ENCODE measurements at regions not wholly inside any gene's neighbourhood (a gene's known extent, or its start where the extent isn't known, plus 50 kb on each side); places are given as distances from the start of the nearest gene placed in this dataset.

GRCh38 chr17:77490361-77491183, 349.8 kb downstream of the SEC14L1 start:
- no peak overlapping the region for H3K27ac ChIP-seq (ENCODE audit: low read depth, low read length)
- no peak overlapping the region for H3K18ac ChIP-seq (ENCODE audit: low read length)
- no peak overlapping the region for H2BK5ac ChIP-seq (ENCODE audit: low read length)
- H4K5ac ChIP-seq (ENCODE audit: low read length) = no peak overlapping the region
- no peaks in the 10 kb centered on the region for H3K27me3 ChIP-seq (ENCODE audit: insufficient read depth, low read length, poor library complexity)
- no peak overlapping the region for H3K23ac ChIP-seq (ENCODE audit: low read length)
- peaks cover 2% of the 10 kb centered on the region for H3K79me2 ChIP-seq (ENCODE audit: control insufficient read depth, insufficient read depth, low read length)
- H3K4me1 ChIP-seq (ENCODE audit: control insufficient read depth, low read depth, low read length) = no peaks in the 10 kb centered on the region
- no peak overlapping the region for H2BK120ac ChIP-seq (ENCODE audit: low read depth, low read length)
- DNase-seq = no peak
- no peak overlapping the region for H3K4me2 ChIP-seq (ENCODE audit: low read length)
- H3K36me3 ChIP-seq (ENCODE audit: control insufficient read depth, insufficient read depth, low read length) = peaks cover 8% of the 10 kb centered on the region
- H2BK15ac ChIP-seq (replicated peaks; ENCODE audit: low read depth) = no peak overlapping the region
- no peak overlapping the region for H3K4me3 ChIP-seq (ENCODE audit: low read length)
- no peak overlapping the region for H3K4ac ChIP-seq (ENCODE audit: low read depth, low read length)
- no peak overlapping the region for H4K8ac ChIP-seq (ENCODE audit: low read depth, low read length)
- no peak overlapping the region for H3K56ac ChIP-seq (ENCODE audit: low read length)
- no peak overlapping the region for H2AK5ac ChIP-seq (ENCODE audit: low read length)
- WGBS (ENCODE audit: extremely low coverage, insufficient coverage, low lambda C conversion rate) = no CpG with 5 or more reads among the region's 27 CpGs
- no peak overlapping the region for H3K9ac ChIP-seq (ENCODE audit: low read length)
- H3K79me1 ChIP-seq (ENCODE audit: low read length) = peaks cover 3% of the 10 kb centered on the region

GRCh38 chr17:77491921-77492445, 351.2 kb downstream of the SEC14L1 start:
- no CpG with 5 or more reads among the region's 16 CpGs for WGBS (ENCODE audit: extremely low coverage, insufficient coverage, low lambda C conversion rate)
- H3K18ac ChIP-seq (ENCODE audit: low read length) = no peak overlapping the region
- no peak overlapping the region for H3K9ac ChIP-seq (ENCODE audit: low read length)
- H3K4me2 ChIP-seq (ENCODE audit: low read length) = no peak overlapping the region
- H2BK5ac ChIP-seq (ENCODE audit: low read length) = no peak overlapping the region
- H3K79me1 ChIP-seq (ENCODE audit: low read length) = peaks cover 3% of the 10 kb centered on the region
- no peak overlapping the region for H2BK120ac ChIP-seq (ENCODE audit: low read depth, low read length)
- H3K79me2 ChIP-seq (ENCODE audit: control insufficient read depth, insufficient read depth, low read length) = no peaks in the 10 kb centered on the region
- no peak overlapping the region for H2AK5ac ChIP-seq (ENCODE audit: low read length)
- H3K36me3 ChIP-seq (ENCODE audit: control insufficient read depth, insufficient read depth, low read length) = peaks cover 11% of the 10 kb centered on the region
- H4K8ac ChIP-seq (ENCODE audit: low read depth, low read length) = no peak overlapping the region
- no peaks in the 10 kb centered on the region for H3K4me1 ChIP-seq (ENCODE audit: control insufficient read depth, low read depth, low read length)
- H2BK15ac ChIP-seq (replicated peaks; ENCODE audit: low read depth) = no peak overlapping the region
- DNase-seq = no peak
- no peak overlapping the region for H3K4ac ChIP-seq (ENCODE audit: low read depth, low read length)
- H3K27me3 ChIP-seq (ENCODE audit: insufficient read depth, low read length, poor library complexity) = no peaks in the 10 kb centered on the region
- H4K5ac ChIP-seq (ENCODE audit: low read length) = no peak overlapping the region
- no peak overlapping the region for H3K23ac ChIP-seq (ENCODE audit: low read length)
- H3K4me3 ChIP-seq (ENCODE audit: low read length) = no peak overlapping the region
- H3K27ac ChIP-seq (ENCODE audit: low read depth, low read length) = no peak overlapping the region
- H3K56ac ChIP-seq (ENCODE audit: low read length) = no peak overlapping the region

GRCh38 chr17:77492446-77493237, 351.9 kb downstream of the SEC14L1 start:
- no peak overlapping the region for H2BK5ac ChIP-seq (ENCODE audit: low read length)
- H3K4me1 ChIP-seq (ENCODE audit: control insufficient read depth, low read depth, low read length) = no peaks in the 10 kb centered on the region
- peaks cover 3% of the 10 kb centered on the region for H3K79me1 ChIP-seq (ENCODE audit: low read length)
- no peak overlapping the region for H3K27ac ChIP-seq (ENCODE audit: low read depth, low read length)
- H2BK120ac ChIP-seq (ENCODE audit: low read depth, low read length) = no peak overlapping the region
- H3K4me2 ChIP-seq (ENCODE audit: low read length) = no peak overlapping the region
- H3K23ac ChIP-seq (ENCODE audit: low read length) = no peak overlapping the region
- no peak overlapping the region for H2AK5ac ChIP-seq (ENCODE audit: low read length)
- no peaks in the 10 kb centered on the region for H3K27me3 ChIP-seq (ENCODE audit: insufficient read depth, low read length, poor library complexity)
- H3K4me3 ChIP-seq (ENCODE audit: low read length) = no peak overlapping the region
- WGBS (ENCODE audit: extremely low coverage, insufficient coverage, low lambda C conversion rate) = no CpG with 5 or more reads among the region's 23 CpGs
- H3K18ac ChIP-seq (ENCODE audit: low read length) = no peak overlapping the region
- H3K9ac ChIP-seq (ENCODE audit: low read length) = no peak overlapping the region
- H3K79me2 ChIP-seq (ENCODE audit: control insufficient read depth, insufficient read depth, low read length) = no peaks in the 10 kb centered on the region
- no peak overlapping the region for H3K4ac ChIP-seq (ENCODE audit: low read depth, low read length)
- H4K5ac ChIP-seq (ENCODE audit: low read length) = no peak overlapping the region
- peaks cover 12% of the 10 kb centered on the region for H3K36me3 ChIP-seq (ENCODE audit: control insufficient read depth, insufficient read depth, low read length)
- no peak overlapping the region for H2BK15ac ChIP-seq (replicated peaks; ENCODE audit: low read depth)
- no peak for DNase-seq
- no peak overlapping the region for H3K56ac ChIP-seq (ENCODE audit: low read length)
- no peak overlapping the region for H4K8ac ChIP-seq (ENCODE audit: low read depth, low read length)

- Histone ChIP-seq H4K5ac (ENCODE audit: low read length) (no peak overlapping the region), H4K8ac (ENCODE audit: low read depth, low read length) (no peak overlapping the region), H3K79me1 (ENCODE audit: low read length) (peaks cover 3% of the 10 kb centered on the region), H3K4me1 (ENCODE audit: control insufficient read depth, low read depth, low read length) (no peaks in the 10 kb centered on the region), H3K4me2 (ENCODE audit: low read length) (no peak overlapping the region), H3K27ac (ENCODE audit: low read depth, low read length) (no peak overlapping the region), H3K36me3 (ENCODE audit: control insufficient read depth, insufficient read depth, low read length) (peaks cover 12% of the 10 kb centered on the region), H3K9ac (ENCODE audit: low read length) (no peak overlapping the region), H3K23ac (ENCODE audit: low read length) (no peak overlapping the region), H3K18ac (ENCODE audit: low read length) (no peak overlapping the region), H2AK5ac (ENCODE audit: low read length) (no peak overlapping the region), H3K56ac (ENCODE audit: low read length) (no peak overlapping the region), H3K27me3 (ENCODE audit: insufficient read depth, low read length, poor library complexity) (no peaks in the 10 kb centered on the region), H2BK15ac (replicated peaks; ENCODE audit: low read depth) (no peak overlapping the region), H2BK120ac (ENCODE audit: low read depth, low read length) (no peak overlapping the region), H3K4me3 (ENCODE audit: low read length) (no peak overlapping the region), H3K79me2 (ENCODE audit: control insufficient read depth, insufficient read depth, low read length) (no peaks in the 10 kb centered on the region), H3K4ac (ENCODE audit: low read depth, low read length) (no peak overlapping the region), H2BK5ac (ENCODE audit: low read length) (no peak overlapping the region)
- no CpG with 5 or more reads among the region's 11 CpGs for WGBS (ENCODE audit: extremely low coverage, insufficient coverage, low lambda C conversion rate)
- no peak for DNase-seq
Measured at GRCh38 chr17:77493238-77493820, 352.6 kb downstream of the SEC14L1 start.

GRCh38 chr17:77493901-77494663, 353.3 kb downstream of the SEC14L1 start:
- WGBS (ENCODE audit: extremely low coverage, insufficient coverage, low lambda C conversion rate) = no CpG with 5 or more reads among the region's 9 CpGs
- no peaks in the 10 kb centered on the region for H3K27me3 ChIP-seq (ENCODE audit: insufficient read depth, low read length, poor library complexity)
- H2BK5ac ChIP-seq (ENCODE audit: low read length) = no peak overlapping the region
- no peak overlapping the region for H3K9ac ChIP-seq (ENCODE audit: low read length)
- H3K4me3 ChIP-seq (ENCODE audit: low read length) = no peak overlapping the region
- H4K8ac ChIP-seq (ENCODE audit: low read depth, low read length) = no peak overlapping the region
- H3K36me3 ChIP-seq (ENCODE audit: control insufficient read depth, insufficient read depth, low read length) = peaks cover 8% of the 10 kb centered on the region
- no peak overlapping the region for H3K4ac ChIP-seq (ENCODE audit: low read depth, low read length)
- no peak overlapping the region for H3K27ac ChIP-seq (ENCODE audit: low read depth, low read length)
- no peak overlapping the region for H2BK15ac ChIP-seq (replicated peaks; ENCODE audit: low read depth)
- no peak overlapping the region for H3K18ac ChIP-seq (ENCODE audit: low read length)
- peaks cover 3% of the 10 kb centered on the region for H3K79me1 ChIP-seq (ENCODE audit: low read length)
- H4K5ac ChIP-seq (ENCODE audit: low read length) = no peak overlapping the region
- H3K4me2 ChIP-seq (ENCODE audit: low read length) = no peak overlapping the region
- no peak overlapping the region for H3K56ac ChIP-seq (ENCODE audit: low read length)
- no peak overlapping the region for H2AK5ac ChIP-seq (ENCODE audit: low read length)
- H3K79me2 ChIP-seq (ENCODE audit: control insufficient read depth, insufficient read depth, low read length) = no peaks in the 10 kb centered on the region
- H2BK120ac ChIP-seq (ENCODE audit: low read depth, low read length) = no peak overlapping the region
- no peak for DNase-seq
- no peak overlapping the region for H3K23ac ChIP-seq (ENCODE audit: low read length)
- no peaks in the 10 kb centered on the region for H3K4me1 ChIP-seq (ENCODE audit: control insufficient read depth, low read depth, low read length)

Data from mesendoderm (in vitro differentiated cells).